Ovary (tissue), 7 donors: ENCODE measurements at regions not wholly inside any gene's neighbourhood (a gene's known extent, or its start where the extent isn't known, plus 50 kb on each side); places are given as distances from the start of the nearest gene placed in this dataset.

ENCODE experiments used
- DNase-seq, 5 donors: peaks; one replicate each; pipeline ENCODE4 v3.0.0-alpha.2; 2019 to 2020
- H3K27ac ChIP-seq, 2 donors: fragments of 200-600 bp; one replicate each; pipeline versions ENCODE4 v1.5.1 to v1.8.0; 2019 to 2022
- H3K27me3 ChIP-seq: fragments of 200-600 bp; one replicate; pipeline ENCODE4 v1.8.0; 2022
- H3K36me3 ChIP-seq: fragments of 200-600 bp; sonication (generic); one replicate; pipeline ENCODE4 v1.5.1; 2019
- H3K4me1 ChIP-seq: one replicate; pipeline ENCODE4 v1.8.1; 2013; ENCODE audit warnings: mild to moderate bottlenecking, moderate library complexity; ENCODE audit not compliant: insufficient read depth
- H3K4me3 ChIP-seq: fragments of 200-600 bp; sonication (generic); one replicate; pipeline ENCODE4 v1.5.1; 2017
- H3K9me3 ChIP-seq, 2 donors: fragments of 200-600 bp in 1 of 2; sonication (generic) in 1 of 2; one replicate each; pipeline versions ENCODE4 v1.5.1 to v1.8.1; 2013 to 2019; ENCODE audit warnings: mild to moderate bottlenecking in 1 of 2, moderate library complexity in 1 of 2
- CTCF ChIP-seq, 3 donors: fragments of 450-650 bp in 2 of 3; fragments of 200-600 bp in 1 of 3; IDR thresholded peaks; one replicate each; pipeline versions ENCODE4 v1.5.1 to v1.8.0; 2016 to 2022; ENCODE audit warnings: antibody characterized with exemption in 3 of 3, mild to moderate bottlenecking in 1 of 3
- EP300 ChIP-seq: sonication (generic); formaldehyde crosslinking; IDR thresholded peaks from one replicate; pipeline ENCODE4 v1.6.1; 2017; ENCODE audit warnings: antibody characterized with exemption
- POLR2A ChIP-seq: fragments of 450-650 bp; IDR thresholded peaks from one replicate; pipeline ENCODE4 v1.6.1; 2017; ENCODE audit warnings: antibody characterized with exemption, mild to moderate bottlenecking, moderate library complexity
- WGBS, 3 donors: extraction: QIAGEN DNeasy Blood & Tissue Kit in 1 of 3; methylation state at CpG; one replicate each; pipeline versions ENCODE4 v1.1.5 to v1.1.7; 2013 to 2017; 5-methylcytosine and 5-hydroxymethylcytosine counted together
- intact Hi-C, 4 donors: fragments of 100-400 bp; cut with DNase I; formaldehyde crosslinking; loops; one replicate each; pipeline versions ENCODE4 v1.11.0 to v1.15.1; 2022 to 2023
- donor health status: DM: no; HTN: no; CAD: no; lungs with moderate emphysema.
- donor health status: DM: no; HTN: no; CAD: no.
- donor health status: Bipolar disorder and iron deficiency.
- donor health status: DM: no; HTN: no; CAD: no.
- donor health status: DM: yes; HTN: yes; CAD: no.

GRCh38 chr9:129518074-129518473, 102.8 kb downstream of the C9orf50 start:
- no peaks in the 10 kb centered on the region for H3K4me1 ChIP-seq
- no peaks in the 10 kb centered on the region for H3K36me3 ChIP-seq
- intact Hi-C loops: no loop called here
- no peaks in the 10 kb centered on the region for H3K27me3 ChIP-seq
- H3K27ac ChIP-seq: no peak overlapping the region
- no peak overlapping the region for H3K4me3 ChIP-seq
- TF ChIP-seq CTCF (IDR thresholded peaks at IDR 0.05): no peak
- TF ChIP-seq POLR2A: no peak
- no peak for TF ChIP-seq EP300
- H3K9me3 ChIP-seq: peaks cover 0 to 3% of the 10 kb centered on the region in 2 donors
- no peak for DNase-seq

GRCh38 chr9:129517006-129517405, 103.9 kb downstream of the C9orf50 start:
- intact Hi-C loops: no loop called here
- no peak overlapping the region for H3K4me3 ChIP-seq
- 83 to 93% (median 90%) methylated on average over 7 of the region's 7 CpGs for WGBS, 3 donors
- peaks cover 0 to 3% of the 10 kb centered on the region in 2 donors for H3K9me3 ChIP-seq
- no peak for DNase-seq
- H3K27ac ChIP-seq: no peak overlapping the region
- no peaks in the 10 kb centered on the region for H3K4me1 ChIP-seq
- no peaks in the 10 kb centered on the region for H3K36me3 ChIP-seq
- no peak for TF ChIP-seq CTCF (IDR thresholded peaks at IDR 0.05)
- TF ChIP-seq EP300: no peak
- no peak for TF ChIP-seq POLR2A
- H3K27me3 ChIP-seq: no peaks in the 10 kb centered on the region

- no peak for DNase-seq
- Histone ChIP-seq H3K36me3 (no peaks in the 10 kb centered on the region), H3K27ac (no peak overlapping the region), H3K4me1 (no peaks in the 10 kb centered on the region), H3K9me3 (peaks cover 0 to 3% of the 10 kb centered on the region in 2 donors), H3K27me3 (no peaks in the 10 kb centered on the region), H3K4me3 (no peak overlapping the region)
- 77 to 87% (median 83%) methylated on average over 2 of the region's 2 CpGs for WGBS, 3 donors
- intact Hi-C loops: no loop called here
- no peak for TF ChIP-seq EP300
- no peak for TF ChIP-seq CTCF (IDR thresholded peaks at IDR 0.05)
- no peak for TF ChIP-seq POLR2A
Observed at GRCh38 chr9:129514891-129515290, 106.0 kb downstream of the C9orf50 start.

GRCh38 chr9:129514497-129514867, 106.4 kb downstream of the C9orf50 start:
- TF ChIP-seq EP300 (no peak), CTCF (IDR thresholded peaks at IDR 0.05) (no peak), POLR2A (no peak)
- Histone ChIP-seq H3K27ac (no peak overlapping the region), H3K36me3 (no peaks in the 10 kb centered on the region), H3K27me3 (no peaks in the 10 kb centered on the region), H3K4me1 (no peaks in the 10 kb centered on the region), H3K4me3 (no peak overlapping the region), H3K9me3 (peaks cover 0 to 3% of the 10 kb centered on the region in 2 donors)
- intact Hi-C loops: no loop called here
- no peak for DNase-seq
- WGBS, 3 donors: 61 to 84% (median 75%) methylated on average over 3 of the region's 3 CpGs
